ENCODE measurements at regions not wholly inside any gene's neighbourhood (a gene's known extent, or its start where the extent isn't known, plus 50 kb on each side); places are given as distances from the start of the nearest gene placed in this dataset.

GRCh38 chr13:80782441-80782840, 441.5 kb upstream of the SPRY2 start:
- no peaks in the 10 kb centered on the region for H3F3A ChIP-seq (replicated peaks; ENCODE audit: low read depth)
- Mint-ChIP-seq H3K4me3 (no peak overlapping the region), H3K9me3 (no peaks in the 10 kb centered on the region)

More at GRCh38 chr13:80782441-80782840, 441.5 kb upstream of the SPRY2 start:
- peak overlapping the region; percentile 47; the same call in 1 of the 2 replicates for H2AFZ ChIP-seq
- DNase-seq (ENCODE audit: low spot score) (no peak), ATAC-seq (no peak)
- H3K9me2 ChIP-seq (ENCODE audit: insufficient read depth) = no peaks in the 10 kb centered on the region
- peaks cover 24% of the 10 kb centered on the region for H3K4me1 Mint-ChIP-seq
- TF ChIP-seq REST (IDR thresholded peaks at IDR 0.05; ENCODE audit: unreplicated experiment) (no peak), EZH2 (IDR thresholded peaks at IDR 0.05; ENCODE audit: low read depth, unreplicated experiment) (no peak), STAT1 (IDR thresholded peaks at IDR 0.05; ENCODE audit: unreplicated experiment) (no peak), POLR2AphosphoS5 (IDR thresholded peaks at IDR 0.05; ENCODE audit: low read depth) (no peak), ZNF462 (CRISPR knock-in tag; IDR thresholded peaks at IDR 0.05) (no peak), NANOG (IDR thresholded peaks at IDR 0.05; ENCODE audit: borderline replicate concordance) (no peak), ZNF114 (CRISPR knock-in tag; IDR thresholded peaks at IDR 0.05) (no peak), EZH2phosphoT487 (IDR thresholded peaks at IDR 0.05; ENCODE audit: unreplicated experiment) (no peak)
- peaks cover 14% of the 10 kb centered on the region for H3K4me1 ChIP-seq (ENCODE audit: insufficient read depth)
- H3K27ac Mint-ChIP-seq = no peak overlapping the region
- no peak overlapping the region for H3K4me3 ChIP-seq
- H3K4me2 ChIP-seq = no peak overlapping the region
- H3K79me2 ChIP-seq (replicated peaks; ENCODE audit: insufficient read depth) = no peaks in the 10 kb centered on the region
- H3K27ac ChIP-seq (ENCODE audit: low read depth) = no peak overlapping the region
- no peaks in the 10 kb centered on the region for H4K20me1 ChIP-seq (replicated peaks; ENCODE audit: insufficient read depth)
- no peaks in the 10 kb centered on the region for H3K27me3 Mint-ChIP-seq (ENCODE audit: insufficient read depth, low read depth, poor library complexity)
- no peaks in the 10 kb centered on the region for H3K36me3 ChIP-seq (ENCODE audit: insufficient read depth)
- no peaks in the 10 kb centered on the region for H3K27me3 ChIP-seq (ENCODE audit: insufficient read depth)
- H3K36me3 Mint-ChIP-seq (ENCODE audit: low read depth) = no peaks in the 10 kb centered on the region
